ENCODE measurements at regions not wholly inside any gene's neighbourhood (a gene's known extent, or its start where the extent isn't known, plus 50 kb on each side); places are given as distances from the start of the nearest gene placed in this dataset.

DNA sequence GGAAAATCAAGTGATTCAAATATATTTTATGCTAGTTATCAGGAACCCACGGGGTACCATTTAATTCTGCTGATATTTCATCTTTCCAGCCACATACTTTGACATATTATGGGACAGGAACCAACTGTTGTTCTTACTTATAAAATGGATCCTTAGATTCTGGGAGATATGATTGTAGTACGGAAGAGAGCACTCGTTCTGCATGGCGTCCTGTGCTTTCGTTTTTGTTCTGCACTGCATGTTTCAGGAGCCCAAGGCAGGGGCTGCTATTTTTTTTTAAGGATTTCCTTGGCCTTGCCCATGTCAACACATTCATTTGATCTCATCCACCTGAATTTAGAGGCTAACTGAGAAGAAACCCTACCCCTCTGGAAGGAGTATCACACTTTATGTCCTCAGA lies 245.5 kb upstream of the TLL1 start:
- no peak overlapping the region for H3K27ac ChIP-seq
- TF ChIP-seq, protein P1, sequence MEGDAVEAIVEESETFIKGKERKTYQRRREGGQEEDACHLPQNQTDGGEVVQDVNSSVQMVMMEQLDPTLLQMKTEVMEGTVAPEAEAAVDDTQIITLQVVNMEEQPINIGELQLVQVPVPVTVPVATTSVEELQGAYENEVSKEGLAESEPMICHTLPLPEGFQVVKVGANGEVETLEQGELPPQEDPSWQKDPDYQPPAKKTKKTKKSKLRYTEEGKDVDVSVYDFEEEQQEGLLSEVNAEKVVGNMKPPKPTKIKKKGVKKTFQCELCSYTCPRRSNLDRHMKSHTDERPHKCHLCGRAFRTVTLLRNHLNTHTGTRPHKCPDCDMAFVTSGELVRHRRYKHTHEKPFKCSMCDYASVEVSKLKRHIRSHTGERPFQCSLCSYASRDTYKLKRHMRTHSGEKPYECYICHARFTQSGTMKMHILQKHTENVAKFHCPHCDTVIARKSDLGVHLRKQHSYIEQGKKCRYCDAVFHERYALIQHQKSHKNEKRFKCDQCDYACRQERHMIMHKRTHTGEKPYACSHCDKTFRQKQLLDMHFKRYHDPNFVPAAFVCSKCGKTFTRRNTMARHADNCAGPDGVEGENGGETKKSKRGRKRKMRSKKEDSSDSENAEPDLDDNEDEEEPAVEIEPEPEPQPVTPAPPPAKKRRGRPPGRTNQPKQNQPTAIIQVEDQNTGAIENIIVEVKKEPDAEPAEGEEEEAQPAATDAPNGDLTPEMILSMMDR (conservative IDR thresholded peaks at IDR 0.05), result no peak
- TF ChIP-seq ZFX (IDR thresholded peaks at IDR 0.05), result no peak

- TF ChIP-seq, protein P1 (conservative IDR thresholded peaks at IDR 0.05), result no peak
- TF ChIP-seq ZFX (IDR thresholded peaks at IDR 0.05), result no peak
- H3K27ac ChIP-seq, result no peak overlapping the region
Measured at GRCh38 chr4:165628572-165628971, 244.5 kb upstream of the TLL1 start.

DNA sequence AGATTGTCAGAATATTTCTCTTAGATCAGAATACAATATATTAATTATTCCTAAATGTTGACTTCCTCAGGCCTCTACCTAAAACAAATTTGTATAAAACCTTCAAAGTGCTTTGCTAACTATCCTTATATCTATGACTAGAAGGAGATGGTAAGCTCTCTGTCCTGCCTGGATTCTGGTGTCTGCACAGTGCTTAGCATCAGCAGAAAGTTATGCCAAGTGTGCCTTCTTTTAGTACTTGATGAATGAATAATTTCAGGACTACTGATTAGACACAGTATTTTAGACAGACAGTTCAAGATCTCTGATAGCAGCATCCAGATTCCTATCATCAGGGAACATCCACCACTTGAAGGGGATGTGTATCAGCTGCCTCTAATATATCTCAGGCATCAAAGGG lies 242.4 kb upstream of the TLL1 start:
- no peak overlapping the region for H3K27ac ChIP-seq
- TF ChIP-seq, protein P1 (conservative IDR thresholded peaks at IDR 0.05), result no peak
- no peak for TF ChIP-seq ZFX (IDR thresholded peaks at IDR 0.05)

GRCh38 chr4:165631208-165631894 lies 241.7 kb upstream of the TLL1 start:
- no peak overlapping the region for H3K27ac ChIP-seq
- TF ChIP-seq, protein P1 (conservative IDR thresholded peaks at IDR 0.05), result no peak
- TF ChIP-seq ZFX (IDR thresholded peaks at IDR 0.05), result no peak

- TF ChIP-seq, protein P1 (conservative IDR thresholded peaks at IDR 0.05), result no peak
- TF ChIP-seq ZFX (IDR thresholded peaks at IDR 0.05), result no peak
Measured at GRCh38 chr4:165631912-165632311, 241.1 kb upstream of the TLL1 start.

GRCh38 chr4:165634766-165635165 lies 238.3 kb upstream of the TLL1 start:
- no peak overlapping the region for H3K27ac ChIP-seq
- TF ChIP-seq, protein P1 (conservative IDR thresholded peaks at IDR 0.05), result no peak
- no peak for TF ChIP-seq ZFX (IDR thresholded peaks at IDR 0.05)

More at GRCh38 chr4:165631912-165632311, 241.1 kb upstream of the TLL1 start:
- no peak overlapping the region for H3K27ac ChIP-seq

DNA sequence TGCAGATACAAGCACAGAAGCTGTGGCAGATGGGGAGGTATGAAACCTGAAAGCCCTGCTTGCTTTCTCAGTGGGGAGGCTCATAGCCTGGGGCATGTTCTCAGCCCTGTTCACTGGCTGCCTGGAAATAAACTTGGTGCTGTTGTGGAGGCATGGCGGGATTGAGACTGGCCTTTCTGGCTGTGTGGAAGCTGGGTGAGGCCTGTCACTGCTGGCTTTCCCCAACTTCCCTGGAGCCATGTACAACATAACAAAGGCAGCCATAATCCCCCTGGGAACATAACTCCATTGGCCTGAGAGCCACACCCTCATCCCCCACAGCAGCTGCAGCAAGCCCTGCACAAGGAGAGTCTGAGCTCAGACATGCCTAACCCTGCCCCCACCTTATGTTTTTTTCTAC lies 237.7 kb upstream of the TLL1 start:
- no peak overlapping the region for H3K27ac ChIP-seq
- TF ChIP-seq ZFX (IDR thresholded peaks at IDR 0.05), result no peak
- TF ChIP-seq, protein P1 (conservative IDR thresholded peaks at IDR 0.05), result no peak
